HG02642 (cell line): ENCODE measurements at regions not wholly inside any gene's neighbourhood (a gene's known extent, or its start where the extent isn't known, plus 50 kb on each side); places are given as distances from the start of the nearest gene placed in this dataset.
"Not testable (repeated sequence)": the region's sequence is repeated elsewhere in the genome, so short reads cannot be mapped to it uniquely, and the experiment has no call there.

Source experiments
- ATAC-seq: cut with Tn5 transposase; IDR thresholded peaks from one replicate; pipeline ENCODE4 v1.9.1; 2021; ENCODE audit warnings: mild to moderate bottlenecking; ENCODE audit not compliant: unreplicated experiment, poor library complexity

DNA sequence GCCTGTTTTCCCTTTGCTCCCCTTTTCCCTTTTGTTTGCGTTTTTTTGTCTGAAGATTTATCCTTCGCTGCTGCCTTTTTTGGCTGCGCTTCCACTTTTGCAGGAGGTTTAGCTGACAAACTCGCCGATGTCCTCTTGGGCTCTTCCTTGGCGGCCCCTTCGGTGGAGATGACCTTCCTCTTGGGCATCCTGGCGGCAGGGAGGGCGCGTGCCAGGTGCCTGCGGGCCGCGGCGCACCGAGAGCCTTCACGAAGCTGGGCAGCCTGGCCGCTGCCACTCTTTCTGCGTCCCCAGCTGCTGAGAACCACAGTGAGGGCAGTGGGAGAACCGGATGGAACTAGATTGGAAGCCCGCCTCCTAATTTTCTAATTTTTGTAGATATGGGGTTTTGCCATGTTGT is 197.1 kb upstream of the C2CD4B start:
- no peak for ATAC-seq

GRCh38 chr15:62362608-62363007 is 197.5 kb upstream of the C2CD4B start:
- ATAC-seq: no peak

- ATAC-seq: no peak
Measured at GRCh38 chr15:62363913-62364312, 198.8 kb upstream of the C2CD4B start.

GRCh38 chr15:62365795-62366442 is 200.8 kb upstream of the C2CD4B start:
- no peak for ATAC-seq

DNA sequence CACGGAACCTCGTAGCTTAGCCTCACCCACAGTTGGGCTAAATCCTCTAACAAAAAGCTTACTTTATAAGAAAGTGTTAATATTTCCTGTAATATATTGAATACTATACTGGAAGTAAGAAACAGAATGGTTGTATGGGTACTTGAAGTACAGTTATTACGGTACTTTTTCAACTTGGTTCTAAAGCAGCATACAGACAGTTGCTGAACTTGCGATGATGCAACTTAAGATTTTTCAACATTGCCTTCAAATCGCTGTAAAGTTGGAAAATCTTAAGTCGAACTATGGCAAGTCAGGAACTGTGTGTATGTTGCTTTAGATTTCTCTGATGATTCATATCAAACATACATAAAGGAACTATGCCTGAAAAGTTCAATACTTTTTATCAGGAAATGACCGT is 204.4 kb upstream of the C2CD4B start:
- ATAC-seq: no peak

DNA sequence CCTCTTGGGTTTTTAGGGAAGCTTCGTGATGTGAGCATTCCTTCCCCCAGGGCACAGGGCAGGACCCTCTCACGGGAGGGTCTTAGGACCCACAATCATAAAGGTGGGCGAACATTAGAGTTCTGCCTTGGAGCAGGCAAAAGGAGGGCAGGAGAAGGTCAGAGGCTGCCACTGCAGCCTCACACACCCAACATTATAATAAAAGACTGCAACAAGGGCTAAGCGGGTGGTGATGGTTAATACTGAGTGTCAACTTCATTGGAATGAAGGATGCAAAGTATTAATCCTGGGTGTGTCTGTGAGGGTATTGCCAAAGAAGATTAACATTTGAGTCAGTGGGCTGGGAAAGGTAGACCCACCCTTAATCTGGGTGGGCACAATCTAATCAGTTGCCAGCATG is 206.6 kb upstream of the C2CD4B start:
- ATAC-seq: not testable (repeated sequence)

- ATAC-seq: no peak
Measured at GRCh38 chr15:62377736-62378480, 212.8 kb upstream of the C2CD4B start.

- ATAC-seq: no peak
Measured at GRCh38 chr15:62378772-62379498, 213.8 kb upstream of the C2CD4B start.

DNA sequence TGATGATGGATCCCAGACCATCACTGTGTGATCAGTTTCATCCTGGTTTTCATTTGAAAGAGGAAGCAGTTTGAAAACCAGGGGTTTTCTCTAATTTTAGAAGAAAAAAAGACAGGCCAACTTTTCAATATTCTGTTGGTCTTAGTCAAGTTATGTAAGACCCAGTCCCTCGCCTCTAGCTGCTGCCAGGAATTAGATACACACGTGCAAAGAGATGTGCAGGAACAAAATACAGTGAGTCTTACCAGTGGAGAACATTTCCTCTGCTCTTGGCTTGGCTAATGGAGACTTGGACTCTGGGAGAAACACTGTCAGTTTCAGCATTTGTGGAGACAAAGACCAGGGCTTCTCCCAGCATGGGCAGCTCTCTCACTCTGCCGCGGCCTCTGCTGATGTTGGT is 214.9 kb upstream of the C2CD4B start:
- no peak for ATAC-seq

GRCh38 chr15:62382046-62382445 is 217.0 kb upstream of the C2CD4B start:
- no peak for ATAC-seq

DNA sequence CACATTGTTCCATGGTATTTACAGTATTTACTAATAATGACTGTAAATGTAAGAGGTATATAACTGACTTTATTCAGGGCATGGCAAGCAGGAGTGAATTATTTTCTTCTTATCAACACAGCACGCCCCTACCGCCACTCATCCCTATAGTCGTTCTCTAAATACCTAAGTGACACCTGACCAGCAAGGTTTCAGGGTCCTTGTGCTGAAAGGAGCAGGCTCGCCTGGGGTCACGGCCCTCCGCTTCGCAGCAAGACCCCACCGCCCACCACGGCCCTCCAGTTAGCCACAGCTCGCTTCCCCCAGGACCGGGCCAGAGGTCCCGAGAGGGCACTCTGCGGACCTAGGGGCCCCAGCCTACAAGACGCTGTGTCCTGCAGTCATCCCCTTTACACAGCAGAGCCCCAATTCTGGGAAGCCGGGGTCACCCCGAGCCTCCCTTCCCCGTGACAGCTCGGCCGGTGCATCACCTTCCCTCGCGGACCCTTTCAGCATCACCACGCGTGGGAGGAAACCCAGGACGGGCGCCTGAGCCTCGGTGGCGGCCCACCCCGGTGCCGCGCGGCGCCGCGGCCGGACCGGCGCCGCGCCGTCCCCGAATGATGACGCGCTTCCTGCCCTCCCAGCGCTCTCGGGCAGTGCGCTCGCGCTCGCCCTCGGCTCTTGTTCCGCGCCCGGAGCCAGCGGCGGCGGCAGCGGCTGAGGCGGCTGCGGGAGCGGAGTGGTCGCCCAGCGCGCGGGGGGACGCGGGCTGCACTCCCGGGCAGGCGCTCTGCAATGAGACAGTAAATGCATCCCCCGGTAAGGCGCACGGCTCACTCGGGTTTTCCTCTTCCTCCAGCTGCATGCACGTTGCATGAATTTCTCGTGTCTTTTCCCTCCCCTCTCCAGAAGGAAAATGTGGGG is 225.1 kb upstream of the C2CD4B start, which contains the start of gene TLN2:
Gene TLN2 (plus strand): TSS at position 666 of the 906 bp plus-strand sequence.
- peak; percentile 89 for ATAC-seq

DNA sequence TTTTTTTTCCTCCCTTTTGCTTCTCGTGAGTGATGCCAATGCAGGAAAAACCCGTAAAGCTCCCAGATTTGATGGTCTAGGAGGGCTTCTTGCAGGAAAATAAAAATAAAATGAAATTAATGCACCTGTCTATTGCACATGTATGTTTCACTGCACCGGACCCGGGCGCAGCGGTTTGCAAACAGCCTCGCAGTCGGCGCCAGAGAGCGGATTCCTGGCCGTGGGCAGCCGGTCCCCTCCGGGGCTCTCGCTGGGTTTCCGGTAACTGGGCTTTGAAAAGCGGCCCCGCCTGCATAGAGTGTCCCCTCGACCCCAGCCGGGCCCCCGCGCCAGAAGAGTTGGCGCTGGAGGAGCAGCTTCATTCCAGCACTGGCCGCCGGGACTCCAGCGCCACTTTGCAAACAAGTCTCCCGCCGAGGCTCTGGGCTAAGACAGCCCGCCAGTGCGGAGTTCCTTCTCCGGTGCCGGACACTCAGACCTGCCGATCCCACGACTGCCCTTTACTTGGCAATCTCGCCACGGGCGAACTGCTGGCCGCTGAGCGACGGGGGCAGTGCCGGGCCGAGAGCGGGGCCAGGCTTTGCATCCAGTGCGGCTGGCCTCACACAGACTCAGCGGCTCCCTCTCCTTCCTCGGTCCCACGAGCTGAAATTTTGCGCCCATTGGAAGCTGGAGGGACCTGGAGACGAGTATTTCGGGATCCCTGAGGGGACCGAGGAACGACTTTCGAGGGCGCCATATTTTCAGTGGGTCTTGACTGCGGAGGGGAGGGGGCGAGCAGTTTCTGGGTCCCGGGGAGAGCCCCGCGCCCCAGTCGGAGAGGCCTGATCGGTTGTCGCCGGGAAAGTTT is 225.9 kb upstream of the C2CD4B start:
- peak; percentile 36 for ATAC-seq

GRCh38 chr15:62391641-62392262 is 226.7 kb upstream of the C2CD4B start:
- no peak for ATAC-seq

- no peak for ATAC-seq
Measured at GRCh38 chr15:62392376-62392775, 227.3 kb upstream of the C2CD4B start.

- ATAC-seq: no peak
Measured at GRCh38 chr15:62393196-62393595, 228.1 kb upstream of the C2CD4B start.

- ATAC-seq: no peak
Measured at GRCh38 chr15:62394079-62394478, 229.0 kb upstream of the C2CD4B start.

DNA sequence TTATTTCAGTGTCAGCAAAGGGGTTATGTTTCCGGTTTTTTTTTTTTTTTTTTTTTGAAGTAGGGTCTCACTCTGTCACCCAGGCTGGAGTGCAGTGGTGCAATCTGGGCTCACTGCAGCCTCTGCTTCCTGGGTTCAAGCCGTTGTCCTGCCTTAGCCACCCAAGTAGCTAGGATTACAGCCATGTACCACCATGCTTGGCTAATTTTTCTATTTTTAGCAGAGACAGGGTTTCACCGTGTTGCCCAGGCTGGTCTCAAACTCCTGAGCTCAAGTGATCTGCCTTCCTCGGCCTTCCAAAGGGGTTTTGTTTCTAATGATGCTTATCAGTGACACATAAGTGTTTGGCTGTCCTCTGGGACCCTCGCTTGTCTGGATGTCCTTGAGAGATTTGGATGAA is 235.7 kb upstream of the C2CD4B start:
- no peak for ATAC-seq

DNA sequence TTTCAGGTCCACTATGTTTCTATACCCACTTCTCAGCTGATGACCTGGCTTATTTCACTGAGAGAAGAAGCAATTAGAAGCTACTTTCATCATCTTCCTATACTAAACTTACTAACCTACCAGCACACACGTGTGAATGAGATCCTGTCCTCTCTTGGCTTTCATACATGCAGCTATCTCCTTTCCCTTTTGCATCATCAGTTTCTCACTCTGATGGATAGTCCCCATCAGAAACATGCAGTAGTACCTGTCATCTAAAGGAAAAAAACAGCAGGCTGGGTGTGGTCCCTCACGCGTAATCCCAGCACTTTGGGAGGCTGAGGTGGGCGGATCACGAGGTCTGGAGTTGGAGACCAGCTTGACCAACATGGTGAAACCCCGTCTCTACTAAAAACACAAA is 237.6 kb upstream of the C2CD4B start:
- ATAC-seq: no peak
